H1 (cell line): ENCODE measurements at regions not wholly inside any gene's neighbourhood (a gene's known extent, or its start where the extent isn't known, plus 50 kb on each side); places are given as distances from the start of the nearest gene placed in this dataset.

Source experiments
- CBX8 ChIP-seq: fragments of 300-800, 300-1000 bp; sonication (generic); IDR thresholded peaks from 2 replicates; pipeline ENCODE4 v1.7.1; 2016; ENCODE audit warnings: low read depth, low read length, borderline replicate concordance
- CEBPB ChIP-seq: IDR thresholded peaks from 2 replicates; pipeline ENCODE4 v1.6.1; 2012; ENCODE audit warnings: low read depth, low read length
- E2F6 ChIP-seq: IDR thresholded peaks from 2 replicates; pipeline ENCODE4 v1.6.1; 2012; ENCODE audit warnings: inconsistent platforms
- KDM4A ChIP-seq: IDR thresholded peaks from one replicate; pipeline ENCODE4 v1.7.1; 2012; ENCODE audit warnings: low read depth, mild to moderate bottlenecking, moderate library complexity, low read length, inconsistent platforms; ENCODE audit not compliant: severe bottlenecking
- KDM5A ChIP-seq: fragments of 200-600 bp; IDR thresholded peaks from 2 replicates; pipeline ENCODE4 v1.7.1; 2012; ENCODE audit warnings: mild to moderate bottlenecking, low read length, inconsistent platforms, mixed read lengths
- SP2 ChIP-seq: IDR thresholded peaks from 2 replicates; pipeline ENCODE4 v1.6.1; 2012; ENCODE audit warnings: mild to moderate bottlenecking, low read length, inconsistent platforms
- SRF ChIP-seq: IDR thresholded peaks from 2 replicates; pipeline ENCODE4 v1.6.1; 2011; ENCODE audit warnings: mild to moderate bottlenecking, low read depth, low read length, moderate library complexity
- SUZ12 ChIP-seq: fragments of 200-600 bp; sonication (generic); IDR thresholded peaks from 2 replicates; pipeline ENCODE4 v1.6.1; 2012; ENCODE audit warnings: mild to moderate bottlenecking, inconsistent platforms, low read length, moderate library complexity, mixed read lengths
- TAF1 ChIP-seq: IDR thresholded peaks from 2 replicates; pipeline ENCODE4 v1.6.1; 2011; ENCODE audit warnings: mild to moderate bottlenecking, low read depth, low read length

- TF ChIP-seq TAF1 (no peak), KDM4A (no peak), SUZ12 (no peak), KDM5A (no peak), SRF (no peak), CEBPB (no peak), E2F6 (no peak), SP2 (no peak), CBX8 (no peak)
Measured at GRCh38 chr6:44009425-44010321, 117.6 kb downstream of the MRPL14 start (continued).
